ENCODE measurements at regions not wholly inside any gene's neighbourhood (a gene's known extent, or its start where the extent isn't known, plus 50 kb on each side); places are given as distances from the start of the nearest gene placed in this dataset.

GRCh38 chr20:47962286-47962963 is 177.1 kb upstream of the SULF2 start:
- TF ChIP-seq EZH2phosphoT487 (IDR thresholded peaks at IDR 0.05; ENCODE audit: low read depth) (no peak), CTCF (IDR thresholded peaks at IDR 0.05; ENCODE audit: low read depth, low read length) (no peak)
